ENCODE measurements at regions not wholly inside any gene's neighbourhood (a gene's known extent, or its start where the extent isn't known, plus 50 kb on each side); places are given as distances from the start of the nearest gene placed in this dataset.
A peak's percentile ranks its signal among the peaks of the same experiment; 100 is the strongest.

DNA sequence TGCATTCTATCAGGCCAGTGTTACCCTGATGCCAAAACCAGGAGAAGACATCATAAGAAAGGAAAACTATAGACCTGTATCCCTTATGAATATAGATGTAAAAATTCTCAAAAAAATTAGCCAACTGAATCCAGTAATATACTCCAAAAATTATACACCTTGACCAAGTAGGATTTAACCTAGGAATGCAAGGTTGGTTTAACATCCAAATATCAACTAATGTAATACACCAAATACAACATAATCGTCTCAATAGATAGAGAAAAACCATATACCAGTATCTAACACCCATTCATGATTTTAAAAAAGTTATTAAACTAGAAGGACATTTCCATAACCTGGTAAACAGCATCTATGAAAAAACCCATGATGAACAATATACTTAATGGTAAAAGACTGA, 56.5 kb upstream of the SELENOK start:
- no peaks in the 10 kb centered on the region for H3K4me1 ChIP-seq
- H3K27ac ChIP-seq, result no peak overlapping the region
- no peaks in the 10 kb centered on the region for H3K27me3 ChIP-seq
- no peak for DNase-seq
- H3K9me3 ChIP-seq, result peaks cover 0 to 33% (median 28%) of the 10 kb centered on the region in 4 donors
- no peaks in the 10 kb centered on the region for H3K36me3 ChIP-seq
- intact Hi-C loops (cut with DNase I; ENCODE audit: low total_unique reads), result loop anchor here (10.0 kb wide), 1 partner anchor 427 kb away; no protein-coding TSS in a partner anchor
- 75 to 89% (median 78%) methylated on average over 1 of the region's 1 CpG for WGBS, 5 donors
- no peak overlapping the region for H3K4me3 ChIP-seq
- TF ChIP-seq EP300 (IDR thresholded peaks at IDR 0.05) (no peak), POLR2A (IDR thresholded peaks at IDR 0.05) (no peak), POLR2AphosphoS5 (IDR thresholded peaks at IDR 0.05) (no peak)
- TF ChIP-seq, protein P1, sequence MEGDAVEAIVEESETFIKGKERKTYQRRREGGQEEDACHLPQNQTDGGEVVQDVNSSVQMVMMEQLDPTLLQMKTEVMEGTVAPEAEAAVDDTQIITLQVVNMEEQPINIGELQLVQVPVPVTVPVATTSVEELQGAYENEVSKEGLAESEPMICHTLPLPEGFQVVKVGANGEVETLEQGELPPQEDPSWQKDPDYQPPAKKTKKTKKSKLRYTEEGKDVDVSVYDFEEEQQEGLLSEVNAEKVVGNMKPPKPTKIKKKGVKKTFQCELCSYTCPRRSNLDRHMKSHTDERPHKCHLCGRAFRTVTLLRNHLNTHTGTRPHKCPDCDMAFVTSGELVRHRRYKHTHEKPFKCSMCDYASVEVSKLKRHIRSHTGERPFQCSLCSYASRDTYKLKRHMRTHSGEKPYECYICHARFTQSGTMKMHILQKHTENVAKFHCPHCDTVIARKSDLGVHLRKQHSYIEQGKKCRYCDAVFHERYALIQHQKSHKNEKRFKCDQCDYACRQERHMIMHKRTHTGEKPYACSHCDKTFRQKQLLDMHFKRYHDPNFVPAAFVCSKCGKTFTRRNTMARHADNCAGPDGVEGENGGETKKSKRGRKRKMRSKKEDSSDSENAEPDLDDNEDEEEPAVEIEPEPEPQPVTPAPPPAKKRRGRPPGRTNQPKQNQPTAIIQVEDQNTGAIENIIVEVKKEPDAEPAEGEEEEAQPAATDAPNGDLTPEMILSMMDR (IDR thresholded peaks at IDR 0.05), result no peak

DNA sequence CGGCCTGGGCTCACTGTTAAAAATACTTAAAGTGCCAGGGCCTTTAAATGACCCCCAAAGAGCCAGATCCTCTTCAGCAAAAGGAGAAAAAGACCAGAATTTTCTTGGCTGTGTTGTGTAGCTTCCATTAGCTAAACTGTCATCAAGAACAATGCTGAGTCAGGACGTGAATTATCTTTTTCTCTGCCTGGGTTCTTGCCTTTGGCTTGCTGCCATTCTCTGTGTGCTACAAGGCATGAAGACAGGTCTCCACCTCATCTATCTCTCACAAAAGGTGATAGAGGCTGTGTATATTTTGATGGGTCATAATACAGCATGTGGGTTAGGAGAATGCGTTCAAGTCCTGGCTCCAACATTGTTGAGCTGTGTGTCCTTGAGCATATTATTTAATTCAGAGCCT, 52.4 kb upstream of the SELENOK start:
- no peak overlapping the region for H3K27ac ChIP-seq
- peaks cover 0 to 33% (median 28%) of the 10 kb centered on the region in 4 donors for H3K9me3 ChIP-seq
- H3K36me3 ChIP-seq, result no peaks in the 10 kb centered on the region
- peaks cover 0 to 21% (median 0%) of the 10 kb centered on the region in 3 donors for H3K27me3 ChIP-seq
- H3K4me1 ChIP-seq, result no peaks in the 10 kb centered on the region
- intact Hi-C loops (cut with DNase I; ENCODE audit: low total_unique reads), result loop anchor here (10.0 kb wide), 1 partner anchor 431 kb away; no protein-coding TSS in a partner anchor
- no peak for TF ChIP-seq POLR2AphosphoS5 (IDR thresholded peaks at IDR 0.05)
- TF ChIP-seq, protein P1 (IDR thresholded peaks at IDR 0.05), result no peak
- TF ChIP-seq POLR2A (IDR thresholded peaks at IDR 0.05), result no peak
- no peak for TF ChIP-seq EP300 (IDR thresholded peaks at IDR 0.05)
- H3K4me3 ChIP-seq, result no peak overlapping the region
- DNase-seq, result no peak
- 61 to 81% (median 70%) methylated on average over 3 of the region's 3 CpGs for WGBS, 5 donors

DNA sequence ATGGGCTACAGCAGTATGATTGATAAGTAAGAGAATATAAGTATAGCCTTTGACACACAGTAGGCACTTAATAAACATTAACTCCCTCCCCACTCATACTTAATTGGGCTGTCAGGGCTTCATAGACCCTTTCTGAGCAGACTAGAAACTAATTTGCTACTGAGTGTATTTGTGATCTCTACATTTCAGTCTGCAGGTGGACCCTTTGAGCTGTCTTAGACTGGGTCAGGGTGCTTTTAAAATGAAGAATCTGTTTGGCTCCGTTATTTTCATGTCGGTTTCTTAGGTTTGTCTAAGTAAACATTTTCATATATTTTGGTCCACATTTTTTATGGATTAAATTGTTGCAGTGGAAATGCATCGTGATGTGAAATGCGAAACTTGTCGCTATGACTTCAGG, 50.3 kb upstream of the SELENOK start:
- no peak overlapping the region for H3K27ac ChIP-seq
- 44 to 59% (median 57%) methylated on average over 5 of the region's 5 CpGs for WGBS, 5 donors
- DNase-seq, result peak in 1 of 2 donors; percentile 28
- no peaks in the 10 kb centered on the region for H3K4me1 ChIP-seq
- peaks cover 0 to 26% (median 0%) of the 10 kb centered on the region in 3 donors for H3K27me3 ChIP-seq
- H3K36me3 ChIP-seq, result no peaks in the 10 kb centered on the region
- intact Hi-C loops (cut with DNase I; ENCODE audit: low total_unique reads), result loop anchor here (10.0 kb wide), 1 partner anchor 433 kb away; no protein-coding TSS in a partner anchor
- no peak for TF ChIP-seq EP300 (IDR thresholded peaks at IDR 0.05)
- no peak for TF ChIP-seq POLR2A (IDR thresholded peaks at IDR 0.05)
- TF ChIP-seq POLR2AphosphoS5 (IDR thresholded peaks at IDR 0.05), result no peak
- TF ChIP-seq, protein P1 (IDR thresholded peaks at IDR 0.05), result no peak
- peaks cover 0 to 14% (median 12%) of the 10 kb centered on the region in 4 donors for H3K9me3 ChIP-seq
- H3K4me3 ChIP-seq, result no peak overlapping the region
